Neural progenitor cell (in vitro differentiated cells): ENCODE measurements at regions not wholly inside any gene's neighbourhood (a gene's known extent, or its start where the extent isn't known, plus 50 kb on each side); places are given as distances from the start of the nearest gene placed in this dataset.

ENCODE experiments used
- DNase-seq: peaks from one replicate; pipeline ENCODE4 v3.0.0-alpha.2; 2016; ENCODE audit warnings: low spot score
- H2AFZ ChIP-seq: fragments of 200-600 bp; sonication (generic); replicated peaks from 2 replicates; pipeline ENCODE4 v1.6.1; 2016; ENCODE audit warnings: antibody characterized with exemption
- H3F3A ChIP-seq: fragments of 200-600 bp; sonication (generic); 2 replicates; pipeline ENCODE4 v1.6.1; 2016; ENCODE audit warnings: antibody characterized with exemption, low read depth
- H3K27ac ChIP-seq: fragments of 200-600 bp; sonication (generic); 2 replicates; pipeline ENCODE4 v1.5.1; 2016; ENCODE audit warnings: mild to moderate bottlenecking
- H3K27me3 ChIP-seq: fragments of 200-600 bp; sonication (generic); 2 replicates; pipeline ENCODE4 v1.6.1; 2016; ENCODE audit warnings: mild to moderate bottlenecking, moderate library complexity
- H3K36me3 ChIP-seq: fragments of 200-600 bp; sonication (generic); 2 replicates; pipeline ENCODE4 v1.5.1; 2016
- H3K4me1 ChIP-seq: fragments of 200-600 bp; sonication (generic); 2 replicates; pipeline ENCODE4 v1.6.1; 2016; ENCODE audit warnings: mixed run types
- H3K4me2 ChIP-seq: fragments of 200-600 bp; sonication (generic); 2 replicates; pipeline ENCODE4 v1.6.1; 2016
- H3K4me3 ChIP-seq: fragments of 200-600 bp; sonication (generic); 2 replicates; pipeline ENCODE4 v1.5.1; 2016
- H3K79me2 ChIP-seq: fragments of 200-600 bp; sonication (generic); 2 replicates; pipeline ENCODE4 v1.6.1; 2016; ENCODE audit warnings: low read depth
- H3K9ac ChIP-seq: fragments of 200-600 bp; sonication (generic); 2 replicates; pipeline ENCODE4 v1.6.1; 2016
- H3K9me3 ChIP-seq: fragments of 200-600 bp; sonication (generic); 2 replicates; pipeline ENCODE4 v1.5.1; 2016; ENCODE audit warnings: low read depth
- H4K20me1 ChIP-seq: fragments of 200-600 bp; sonication (generic); 2 replicates; pipeline ENCODE4 v1.6.1; 2016; ENCODE audit warnings: low read depth
- H3K27ac Mint-ChIP-seq: 3 replicates; pipeline ENCODE4 v1.8.0; 2021; ENCODE audit warnings: mixed read lengths
- H3K27me3 Mint-ChIP-seq: 2 replicates; pipeline ENCODE4 v1.8.0; 2022; ENCODE audit warnings: low read depth, mild to moderate bottlenecking, inconsistent platforms, moderate library complexity, mixed read lengths; ENCODE audit not compliant: insufficient read depth
- H3K36me3 Mint-ChIP-seq: 3 replicates; pipeline ENCODE4 v1.8.0; 2021; ENCODE audit warnings: mixed read lengths
- H3K4me1 Mint-ChIP-seq: 3 replicates; pipeline ENCODE4 v1.8.0; 2021; ENCODE audit warnings: mixed read lengths
- H3K4me3 Mint-ChIP-seq: 3 replicates; pipeline ENCODE4 v1.8.0; 2021; ENCODE audit warnings: mild to moderate bottlenecking, moderate library complexity, mixed read lengths
- H3K9me3 Mint-ChIP-seq: 3 replicates; pipeline ENCODE4 v1.8.0; 2020; ENCODE audit warnings: mixed read lengths
- EZH2 ChIP-seq: fragments of 200-600 bp; sonication (generic); IDR thresholded peaks from 2 replicates; pipeline ENCODE4 v1.6.1; 2017; ENCODE audit warnings: antibody characterized with exemption, mild to moderate bottlenecking, moderate library complexity
- EZH2phosphoT487 ChIP-seq: fragments of 200-600 bp; sonication (generic); IDR thresholded peaks from 2 replicates; pipeline ENCODE4 v1.6.1; 2017; ENCODE audit warnings: antibody characterized with exemption
- TF ChIP-seq, protein P1 (sequence below): fragments of 200-600 bp; sonication (generic); IDR thresholded peaks from 2 replicates; pipeline ENCODE4 v1.5.1; 2017; ENCODE audit warnings: antibody characterized with exemption, mild to moderate bottlenecking

DNA sequence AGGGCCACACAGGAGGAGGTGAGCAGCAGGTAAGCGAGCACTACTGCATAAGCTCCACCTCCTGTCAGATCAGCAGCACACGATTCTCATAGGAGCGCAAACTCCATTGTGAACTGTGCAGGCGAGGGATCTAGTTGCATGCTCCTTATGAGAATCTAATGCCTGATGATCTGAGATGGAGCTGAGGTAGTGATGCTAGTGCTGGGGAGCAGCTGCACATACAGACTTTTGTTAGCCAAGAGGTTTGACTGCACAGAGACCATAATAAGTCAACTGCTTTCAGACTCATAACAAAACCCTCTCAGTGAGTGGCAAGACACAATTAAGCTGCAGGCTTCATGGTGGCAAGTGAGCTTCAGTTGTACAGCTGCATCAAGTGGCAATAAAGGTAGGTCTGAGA, 83.4 kb downstream of the PSMG1 start:
- Histone ChIP-seq H3K79me2 (no peaks in the 10 kb centered on the region), H3K9ac (no peak overlapping the region), H3F3A (peaks cover 16% of the 10 kb centered on the region), H2AFZ (no peak overlapping the region), H3K36me3 (no peaks in the 10 kb centered on the region), H3K4me2 (no peak overlapping the region), H3K4me1 (peaks cover 22% of the 10 kb centered on the region), H4K20me1 (no peaks in the 10 kb centered on the region), H3K27ac (no peak overlapping the region), H3K9me3 (no peaks in the 10 kb centered on the region), H3K4me3 (no peak overlapping the region), H3K27me3 (no peaks in the 10 kb centered on the region)
- Mint-ChIP-seq H3K27me3 (peaks cover 5% of the 10 kb centered on the region), H3K4me3 (no peak overlapping the region), H3K9me3 (peaks cover 16% of the 10 kb centered on the region), H3K36me3 (no peaks in the 10 kb centered on the region), H3K4me1 (peaks cover 19% of the 10 kb centered on the region), H3K27ac (no peak overlapping the region)
- no peak for TF ChIP-seq EZH2phosphoT487
- TF ChIP-seq, protein P1, sequence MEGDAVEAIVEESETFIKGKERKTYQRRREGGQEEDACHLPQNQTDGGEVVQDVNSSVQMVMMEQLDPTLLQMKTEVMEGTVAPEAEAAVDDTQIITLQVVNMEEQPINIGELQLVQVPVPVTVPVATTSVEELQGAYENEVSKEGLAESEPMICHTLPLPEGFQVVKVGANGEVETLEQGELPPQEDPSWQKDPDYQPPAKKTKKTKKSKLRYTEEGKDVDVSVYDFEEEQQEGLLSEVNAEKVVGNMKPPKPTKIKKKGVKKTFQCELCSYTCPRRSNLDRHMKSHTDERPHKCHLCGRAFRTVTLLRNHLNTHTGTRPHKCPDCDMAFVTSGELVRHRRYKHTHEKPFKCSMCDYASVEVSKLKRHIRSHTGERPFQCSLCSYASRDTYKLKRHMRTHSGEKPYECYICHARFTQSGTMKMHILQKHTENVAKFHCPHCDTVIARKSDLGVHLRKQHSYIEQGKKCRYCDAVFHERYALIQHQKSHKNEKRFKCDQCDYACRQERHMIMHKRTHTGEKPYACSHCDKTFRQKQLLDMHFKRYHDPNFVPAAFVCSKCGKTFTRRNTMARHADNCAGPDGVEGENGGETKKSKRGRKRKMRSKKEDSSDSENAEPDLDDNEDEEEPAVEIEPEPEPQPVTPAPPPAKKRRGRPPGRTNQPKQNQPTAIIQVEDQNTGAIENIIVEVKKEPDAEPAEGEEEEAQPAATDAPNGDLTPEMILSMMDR = no peak
- no peak for TF ChIP-seq EZH2
- DNase-seq = no peak

DNA sequence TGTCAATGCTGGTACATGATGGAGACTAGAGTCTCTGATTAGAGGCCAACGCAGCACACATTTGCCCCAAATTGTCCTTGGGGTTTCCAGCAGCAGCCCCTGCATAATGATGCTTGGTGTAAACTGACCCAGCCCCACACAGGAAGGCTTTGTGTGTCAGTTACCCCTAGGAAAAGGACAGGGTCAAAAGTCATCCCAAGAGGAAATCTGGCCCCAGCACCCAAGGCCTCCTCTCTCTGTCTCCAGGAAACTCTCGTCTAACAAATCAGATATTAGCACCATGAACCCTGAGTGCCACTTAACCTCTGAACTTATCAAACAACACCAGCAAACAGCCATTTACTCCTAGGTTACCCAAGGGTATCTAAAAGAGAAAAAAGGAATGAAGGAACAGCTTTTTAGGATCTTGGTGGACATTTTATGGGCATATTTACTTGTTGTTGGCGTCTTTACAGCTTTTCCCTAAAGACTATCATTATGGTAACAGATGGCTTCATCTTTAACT, 84.5 kb downstream of the PSMG1 start:
- Histone ChIP-seq H3K4me3 (no peak overlapping the region), H3K79me2 (no peaks in the 10 kb centered on the region), H3K36me3 (no peaks in the 10 kb centered on the region), H4K20me1 (no peaks in the 10 kb centered on the region), H3F3A (peaks cover 11% of the 10 kb centered on the region), H3K4me2 (no peak overlapping the region), H2AFZ (no peak overlapping the region), H3K9me3 (no peaks in the 10 kb centered on the region), H3K9ac (no peak overlapping the region), H3K27ac (no peak overlapping the region), H3K4me1 (peaks cover 22% of the 10 kb centered on the region), H3K27me3 (no peaks in the 10 kb centered on the region)
- DNase-seq = no peak
- TF ChIP-seq EZH2phosphoT487 (no peak), EZH2 (no peak)
- TF ChIP-seq, protein P1 = no peak
- Mint-ChIP-seq H3K9me3 (peaks cover 13% of the 10 kb centered on the region), H3K4me3 (no peak overlapping the region), H3K27me3 (peaks cover 5% of the 10 kb centered on the region), H3K27ac (peak overlapping the region; percentile 58), H3K4me1 (peaks cover 19% of the 10 kb centered on the region), H3K36me3 (no peaks in the 10 kb centered on the region)

DNA sequence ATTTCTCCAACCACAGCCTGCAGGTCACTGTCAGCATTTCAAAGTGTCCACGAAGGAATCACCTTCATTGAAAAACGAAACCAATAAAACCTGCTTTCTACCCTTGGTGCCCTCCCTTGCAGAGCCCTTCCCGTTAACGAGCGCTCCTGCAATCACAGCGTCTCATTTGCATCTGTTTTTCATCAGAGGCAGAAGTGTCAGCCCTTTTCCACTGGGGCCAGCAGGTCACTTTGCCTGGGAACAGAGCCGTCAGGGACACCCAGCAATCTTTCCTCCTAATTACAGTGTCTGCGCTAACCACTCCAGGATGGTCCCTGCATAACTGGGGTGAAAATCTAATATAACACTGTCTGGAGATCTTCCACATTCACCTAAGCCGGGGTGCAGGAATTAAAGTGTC, 85.3 kb downstream of the PSMG1 start:
- H3K4me3 ChIP-seq = no peak overlapping the region
- H3K9me3 ChIP-seq = no peaks in the 10 kb centered on the region
- H3K9me3 Mint-ChIP-seq = peaks cover 13% of the 10 kb centered on the region

More for the DNA sequence above, 85.3 kb downstream of the PSMG1 start:
- H3K9ac ChIP-seq = no peak overlapping the region
- no peak overlapping the region for H3K4me2 ChIP-seq
- no peak overlapping the region for H3K27ac ChIP-seq
- H3K36me3 ChIP-seq = no peaks in the 10 kb centered on the region
- H3K27ac Mint-ChIP-seq = peak overlapping the region; percentile 58
- no peaks in the 10 kb centered on the region for H3K79me2 ChIP-seq
- H3K36me3 Mint-ChIP-seq = no peaks in the 10 kb centered on the region
- H4K20me1 ChIP-seq = no peaks in the 10 kb centered on the region
- peaks cover 19% of the 10 kb centered on the region for H3K4me1 Mint-ChIP-seq
- H3K27me3 Mint-ChIP-seq = peaks cover 5% of the 10 kb centered on the region
- no peak overlapping the region for H2AFZ ChIP-seq
- TF ChIP-seq, protein P1 = no peak
- no peak for TF ChIP-seq EZH2
- no peak for TF ChIP-seq EZH2phosphoT487
- H3K4me3 Mint-ChIP-seq = no peak overlapping the region
- DNase-seq = no peak
- peaks cover 11% of the 10 kb centered on the region for H3F3A ChIP-seq
- H3K27me3 ChIP-seq = no peaks in the 10 kb centered on the region
- H3K4me1 ChIP-seq = peaks cover 22% of the 10 kb centered on the region
